GM12878 (cell line): ENCODE measurements at regions not wholly inside any gene's neighbourhood (a gene's known extent, or its start where the extent isn't known, plus 50 kb on each side); places are given as distances from the start of the nearest gene placed in this dataset.

ENCODE experiments used
- ATAC-seq: fragments of 200-7000 bp; cut with Tn5 transposase; 3 replicates; pipeline ENCODE4 v1.9.1; 2020; ENCODE audit warnings: mild to moderate bottlenecking, moderate library complexity
- BruUV-seq: library from RNA; stranded (reverse); fragments of 400-500 nt; replicated peaks from 2 replicates; lab custom pipeline; 2021; lab: Mats Ljungman, UMichigan
- CTCF ChIA-PET: fragments of 300-600 bp; sonication (Branson Sonifier 250); formaldehyde crosslinking; extraction: SDS; loops from one replicate; lab custom pipeline; 2021; ENCODE audit warnings: inconsistent platforms; lab: Yijun Ruan, JAX
- POLR2A ChIA-PET: fragments of 350-600 bp; formaldehyde crosslinking; extraction: SDS; loops from one replicate; lab custom pipeline; 2021; ENCODE audit warnings: inconsistent platforms; lab: Charles Lee
- RAD21 ChIA-PET: fragments of 300-600 bp; sonication (Branson Sonifier 250); formaldehyde crosslinking; loops from one replicate; lab custom pipeline; 2023; ENCODE audit warnings: antibody characterized with exemption; ENCODE audit not compliant: unreplicated experiment; lab: Charles Lee
- SMC1A ChIA-PET: fragments of 300-600 bp; sonication (Branson Sonifier 250); formaldehyde crosslinking; loops from one replicate; lab custom pipeline; 2023; ENCODE audit not compliant: unreplicated experiment, uncharacterized antibody; lab: Charles Lee
- DNase-seq: peaks from one replicate; pipeline ENCODE4 v3.0.0-alpha.2; 2011; ENCODE audit warnings: low read depth, low spot score
- FAIRE-seq: peaks from 3 replicates; lab custom pipeline; 2011; peaks lifted over from hg19 to GRCh38; lab: Jason Lieb, UNC
- H2AFZ ChIP-seq: 2 replicates; pipeline ENCODE4 v1.6.0; 2011; ENCODE audit warnings: low read depth, low read length, control low read depth; ENCODE audit not compliant: control insufficient read depth
- H3K27ac ChIP-seq: 2 replicates; pipeline ENCODE4 v1.5.1; 2011; ENCODE audit warnings: control low read depth; ENCODE audit not compliant: control insufficient read depth, insufficient read depth
- H3K27me3 ChIP-seq, 2 experiments: replicated peaks in 1 of 2; 2 replicates each; pipeline versions ENCODE4 v1.6.0 to v1.6.1; 2011; ENCODE audit warnings: low read length in 1 of 2; ENCODE audit not compliant: control insufficient read depth in 2 of 2, insufficient read depth in 2 of 2
- H3K36me3 ChIP-seq, 2 experiments: 2 replicates each; pipeline ENCODE4 v1.5.1; 2011; ENCODE audit warnings: low read length in 1 of 2; ENCODE audit not compliant: control insufficient read depth in 2 of 2, insufficient read depth in 2 of 2
- H3K4me1 ChIP-seq: 2 replicates; pipeline ENCODE4 v1.6.1; 2011; ENCODE audit warnings: mild to moderate bottlenecking, low read length, moderate library complexity, mixed read lengths; ENCODE audit not compliant: control insufficient read depth, insufficient read depth
- H3K4me2 ChIP-seq: 2 replicates; pipeline ENCODE4 v1.6.0; 2011; ENCODE audit warnings: control low read depth; ENCODE audit not compliant: control insufficient read depth, insufficient read depth
- H3K4me3 ChIP-seq: fragments of 200-600 bp; sonication (generic); 2 replicates; pipeline ENCODE4 v1.5.1; 2016
- H3K79me2 ChIP-seq: 2 replicates; pipeline ENCODE4 v1.6.0; 2011; ENCODE audit warnings: low read length; ENCODE audit not compliant: control insufficient read depth, insufficient read depth
- H3K9ac ChIP-seq: 2 replicates; pipeline ENCODE4 v1.8.0; 2011; ENCODE audit warnings: low read length, control low read depth, mixed read lengths; ENCODE audit not compliant: control insufficient read depth, insufficient read depth
- H3K9me3 ChIP-seq: replicated peaks from 3 replicates; pipeline ENCODE4 v1.5.1; 2011; ENCODE audit warnings: mild to moderate bottlenecking, low read length; ENCODE audit not compliant: control insufficient read depth, insufficient read depth
- H4K20me1 ChIP-seq: 2 replicates; pipeline ENCODE4 v1.6.0; 2011; ENCODE audit not compliant: control insufficient read depth, insufficient read depth
- BCL11A ChIP-seq: IDR thresholded peaks from 2 replicates; pipeline ENCODE4 v1.6.1; 2011; ENCODE audit warnings: low read depth, low read length
- CEBPZ ChIP-seq: fragments of 150-350 bp; IDR thresholded peaks from 2 replicates; pipeline ENCODE4 v1.6.1; 2016; ENCODE audit warnings: low read depth, low read length
- DPF2 ChIP-seq: fragments of 450-650 bp; IDR thresholded peaks from 2 replicates; pipeline ENCODE4 v1.6.1; 2017; ENCODE audit warnings: mild to moderate bottlenecking
- FOXK2 ChIP-seq: fragments of 450-650 bp; IDR thresholded peaks from 2 replicates; pipeline ENCODE4 v1.6.1; 2017; ENCODE audit warnings: mild to moderate bottlenecking, moderate library complexity
- JUND ChIP-seq: IDR thresholded peaks from 2 replicates; pipeline ENCODE4 v1.6.1; 2012; ENCODE audit warnings: low read depth, mild to moderate bottlenecking, low read length, improper control_type of control experiment, moderate library complexity
- NFYA ChIP-seq: IDR thresholded peaks from 2 replicates; pipeline ENCODE4 v1.6.1; 2011; ENCODE audit warnings: low read depth, mild to moderate bottlenecking, low read length, improper control_type of control experiment, borderline replicate concordance
- RFX5 ChIP-seq: IDR thresholded peaks from 2 replicates; pipeline ENCODE4 v1.6.1; 2011; ENCODE audit warnings: low read depth, low read length, improper control_type of control experiment
- RUNX3 ChIP-seq: IDR thresholded peaks from 2 replicates; pipeline ENCODE4 v1.6.1; 2012; ENCODE audit warnings: low read length, inconsistent platforms
- SREBF2 ChIP-seq: IDR thresholded peaks from 2 replicates; pipeline ENCODE4 v1.6.1; 2012; ENCODE audit warnings: mild to moderate bottlenecking, low read length
- SUZ12 ChIP-seq: fragments of 200-600 bp; sonication (generic); IDR thresholded peaks from one replicate; pipeline ENCODE4 v1.6.1; 2018; ENCODE audit warnings: antibody characterized with exemption, mild to moderate bottlenecking; ENCODE audit not compliant: unreplicated experiment
- ZNF622 ChIP-seq: fragments of 450-650 bp; IDR thresholded peaks from 2 replicates; pipeline ENCODE4 v1.6.1; 2017; ENCODE audit warnings: mild to moderate bottlenecking, inconsistent platforms
- WGBS: methylation state at CpG from one replicate; pipeline ENCODE4 v1.1.6; 2016; ENCODE audit warnings: low lambda C conversion rate; ENCODE audit not compliant: insufficient replicate concordance, insufficient coverage; ENCODE audit errors: missing lambda C conversion rate; 5-methylcytosine and 5-hydroxymethylcytosine counted together
- in situ Hi-C: fragments of 300-500 bp; cut with MboI; formaldehyde crosslinking; loops from 9 replicates; pipeline ENCODE4 v1.14.3; 2018; ENCODE audit warnings: mixed read lengths
- intact Hi-C: fragments of 100-400 bp; cut with micrococcal nuclease; formaldehyde crosslinking; loops from one replicate; pipeline ENCODE4 v1.14.2; 2022; ENCODE audit not compliant: unreplicated experiment

DNA sequence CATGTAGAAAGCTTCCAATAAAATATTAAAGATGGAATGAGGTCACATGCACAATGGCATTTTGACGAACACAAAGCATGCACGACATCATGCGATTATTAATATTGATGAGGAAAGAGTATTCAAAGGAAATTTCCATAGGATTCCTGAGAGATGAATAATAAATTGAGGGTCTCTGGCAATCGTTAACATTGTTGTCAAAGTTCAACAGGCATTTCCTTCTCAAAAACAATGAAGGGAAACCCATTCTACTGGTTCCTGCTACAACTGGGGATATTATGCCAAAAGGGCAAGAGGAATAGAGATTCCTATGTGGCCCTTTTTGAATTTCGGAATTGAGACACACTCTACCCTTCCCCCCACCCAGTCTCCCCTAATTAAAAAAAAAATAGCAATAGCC is 128.3 kb upstream of the NUDT7 start:
- ChIA-PET POLR2A (no interaction called here), CTCF (interaction anchor here (0.6 to 2.1 kb wide), 4 partner anchors 9 to 413 kb away, joined by 4 to 6 read pairs (median 4); no protein-coding TSS in a partner anchor), RAD21 (no interaction called here), SMC1A (no interaction called here)
- in situ Hi-C loops, result no loop called here
- H3K27me3 ChIP-seq, result no peaks in the 10 kb centered on the region
- H3K27ac ChIP-seq, result no peak overlapping the region
- BruUV-seq, result no TSS peak
- WGBS, result 56% methylated on average over 5 of the region's 5 CpGs
- intact Hi-C loops, result no loop called here
- no peaks in the 10 kb centered on the region for H3K4me1 ChIP-seq
- no peak overlapping the region for H3K4me3 ChIP-seq
- H2AFZ ChIP-seq, result no peak overlapping the region
- no peaks in the 10 kb centered on the region for H4K20me1 ChIP-seq
- TF ChIP-seq RUNX3 (no peak), JUND (no peak)
- H3K9ac ChIP-seq, result no peak overlapping the region
- no peaks in the 10 kb centered on the region for H3K79me2 ChIP-seq
- no peak for DNase-seq
- no peak overlapping the region for H3K4me2 ChIP-seq
- no peaks in the 10 kb centered on the region for H3K9me3 ChIP-seq
- FAIRE-seq, result no peak
- no peaks in the 10 kb centered on the region for H3K36me3 ChIP-seq
- no peak for ATAC-seq

DNA sequence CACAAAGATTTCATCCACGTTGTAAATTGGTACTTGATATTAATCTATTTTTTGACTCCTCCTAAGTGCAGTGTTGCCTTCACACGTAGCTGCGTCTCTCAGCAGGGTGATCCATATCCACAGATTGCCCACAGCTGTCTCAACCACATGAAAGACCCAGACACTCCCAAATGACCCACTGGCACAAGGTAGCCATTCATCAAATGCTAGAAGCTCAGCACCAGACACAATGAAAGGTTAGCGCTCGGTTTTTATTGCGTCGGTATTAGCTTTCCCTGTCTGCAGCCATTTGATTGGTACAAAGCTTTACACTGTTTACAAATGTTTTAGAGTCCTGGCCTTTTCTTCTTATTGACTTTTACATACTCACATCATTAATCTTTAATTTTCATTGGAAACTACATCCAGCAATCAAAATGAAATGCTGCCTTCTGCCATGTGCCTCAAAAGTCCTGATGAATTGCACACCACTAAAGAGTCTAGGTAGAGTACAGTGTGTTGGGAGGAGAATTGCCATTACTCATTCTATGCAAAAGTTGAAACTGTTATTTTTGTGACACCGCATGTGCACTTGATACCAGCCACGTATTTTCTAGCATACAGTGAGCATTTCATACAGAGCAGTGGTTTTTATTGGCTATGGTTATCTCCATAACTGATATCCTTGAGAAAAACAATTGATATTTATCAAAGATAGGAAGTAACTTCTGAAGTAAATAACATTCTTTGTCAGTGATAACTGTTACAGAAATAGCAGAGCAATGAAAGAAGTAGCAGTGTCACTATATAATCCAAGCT is 127.3 kb upstream of the NUDT7 start:
- Histone ChIP-seq H3K4me2 (no peak overlapping the region), H3K9ac (no peak overlapping the region), H3K79me2 (no peaks in the 10 kb centered on the region), H3K4me3 (no peak overlapping the region), H3K27ac (no peak overlapping the region), H2AFZ (no peak overlapping the region), H3K27me3 (no peaks in the 10 kb centered on the region), H3K9me3 (no peaks in the 10 kb centered on the region), H4K20me1 (no peaks in the 10 kb centered on the region), H3K36me3 (no peaks in the 10 kb centered on the region), H3K4me1 (no peaks in the 10 kb centered on the region)
- ATAC-seq (no peak), FAIRE-seq (no peak), DNase-seq (no peak)
- SMC1A ChIA-PET, result interaction anchor here (0.8 kb wide), 1 partner anchor 10 kb away, joined by 5 read pairs; no protein-coding TSS in a partner anchor
- intact Hi-C loops (no loop called here), in situ Hi-C loops (no loop called here)
- 32% methylated on average over 9 of the region's 9 CpGs for WGBS
- POLR2A ChIA-PET, result no interaction called here
- TF ChIP-seq ZNF622 (no peak), RFX5 (no peak), SUZ12 (no peak), BCL11A (no peak), FOXK2 (no peak), CEBPZ (no peak), SREBF2 (no peak), NFYA (no peak), DPF2 (no peak)
- RAD21 ChIA-PET, result no interaction called here
- no TSS peak for BruUV-seq
- CTCF ChIA-PET, result interaction anchor here (1.1 to 2.1 kb wide), 3 partner anchors 8 to 12 kb away, joined by 3 to 6 read pairs (median 5); no protein-coding TSS in a partner anchor
